Body of pancreas (tissue), 4 donors: ENCODE measurements at regions not wholly inside any gene's neighbourhood (a gene's known extent, or its start where the extent isn't known, plus 50 kb on each side); places are given as distances from the start of the nearest gene placed in this dataset.

Experiments used
- ATAC-seq: fragments of 150-250 bp; one replicate; pipeline ENCODE4 v1.9.1; 2016
- DNase-seq, 4 donors: peaks; one replicate each; pipeline ENCODE4 v3.0.0-alpha.2; 2019
- H3K27ac ChIP-seq, 4 donors: fragments of 200-600 bp; sonication (generic); 1 replicate in 3 of 4; 2 replicates in 1 of 4; pipeline versions ENCODE4 v1.5.1 to v1.6.1; 2016 to 2019; ENCODE audit warnings: mild to moderate bottlenecking in 1 of 4, mixed read lengths in 1 of 4, moderate library complexity in 1 of 4
- H3K27me3 ChIP-seq, 2 donors: fragments of 200-600 bp; sonication (generic); one replicate each; pipeline ENCODE4 v1.6.0; 2016; ENCODE audit warnings: mild to moderate bottlenecking in 1 of 2
- H3K36me3 ChIP-seq, 2 donors: fragments of 200-600 bp; sonication (generic); replicated peaks in 1 of 2; 2 replicates each; pipeline ENCODE4 v1.5.1; 2016; ENCODE audit warnings: low read depth in 2 of 2; ENCODE audit not compliant: insufficient read depth in 1 of 2
- H3K4me1 ChIP-seq: fragments of 200-600 bp; sonication (generic); one replicate; pipeline ENCODE4 v1.6.0; 2016
- H3K4me3 ChIP-seq, 2 donors: fragments of 200-600 bp; sonication (generic); 1 replicate in 1 of 2; 2 replicates in 1 of 2; pipeline ENCODE4 v1.5.1; 2016 to 2019
- H3K9me3 ChIP-seq, 3 donors: fragments of 200-600 bp; sonication (generic); 1 replicate in 2 of 3; 2 replicates in 1 of 3; pipeline ENCODE4 v1.5.1; 2016
- CTCF ChIP-seq, 7 experiments: fragments of 450-650 bp in 4 of 7; fragments of 200-600 bp in 3 of 7; sonication (generic) in 3 of 7; IDR thresholded peaks; one replicate each; pipeline ENCODE4 v1.5.1; 2016 to 2019; ENCODE audit warnings: antibody characterized with exemption in 7 of 7
- POLR2A ChIP-seq, 3 donors: fragments of 450-650 bp; IDR thresholded peaks; one replicate each; pipeline ENCODE4 v1.6.1; 2016; ENCODE audit warnings: antibody characterized with exemption in 3 of 3, mild to moderate bottlenecking in 2 of 3
- WGBS, 2 donors: methylation state at CpG; one replicate each; pipeline ENCODE4 v1.1.5; 2017; 5-methylcytosine and 5-hydroxymethylcytosine counted together
- intact Hi-C: fragments of 100-400 bp; cut with DNase I; formaldehyde crosslinking; loops from one replicate; pipeline ENCODE4 v1.15.1; 2023

GRCh38 chr2:7884338-7884737 lies 797.5 kb upstream of the ID2 start:
- DNase-seq (no peak), ATAC-seq (no peak)
- Histone ChIP-seq H3K27ac (no peak overlapping the region), H3K36me3 (no peaks in the 10 kb centered on the region), H3K4me3 (no peak overlapping the region), H3K9me3 (no peaks in the 10 kb centered on the region), H3K27me3 (no peaks in the 10 kb centered on the region), H3K4me1 (peaks cover 7% of the 10 kb centered on the region)
- TF ChIP-seq CTCF (IDR thresholded peaks at IDR 0.05) (no peak), POLR2A (IDR thresholded peaks at IDR 0.05) (no peak)
- intact Hi-C loops = no loop called here
- 76 to 78% methylated on average over 4 of the region's 4 CpGs for WGBS, 2 donors

- H3K9me3 ChIP-seq = no peaks in the 10 kb centered on the region
- intact Hi-C loops = no loop called here
These were observed 795.2 kb upstream of the ID2 start for GRCh38 chr2:7886666-7887065.

GRCh38 chr2:7887441-7887840 lies 794.4 kb upstream of the ID2 start:
- intact Hi-C loops = no loop called here
- TF ChIP-seq POLR2A (IDR thresholded peaks at IDR 0.05) (no peak), CTCF (IDR thresholded peaks at IDR 0.05) (no peak)
- H3K36me3 ChIP-seq = no peaks in the 10 kb centered on the region

More at GRCh38 chr2:7886666-7887065, 795.2 kb upstream of the ID2 start:
- 60 to 62% methylated on average over 2 of the region's 2 CpGs for whole genome bisulfite sequencing, 2 donors
- DNase-seq (no peak), ATAC-seq (no peak)
- Histone ChIP-seq H3K4me3 (no peak overlapping the region), H3K27me3 (no peaks in the 10 kb centered on the region), H3K4me1 (no peaks in the 10 kb centered on the region), H3K36me3 (no peaks in the 10 kb centered on the region), H3K27ac (no peak overlapping the region)
- TF ChIP-seq POLR2A (IDR thresholded peaks at IDR 0.05) = no peak
- TF ChIP-seq CTCF (IDR thresholded peaks at IDR 0.05) = no peak

GRCh38 chr2:7888876-7889275 lies 793.0 kb upstream of the ID2 start:
- intact Hi-C loops = no loop called here
- DNase-seq (no peak), ATAC-seq (no peak)
- H3K9me3 ChIP-seq = no peaks in the 10 kb centered on the region
- 65 to 76% methylated on average over 4 of the region's 4 CpGs for WGBS, 2 donors
- H3K36me3 ChIP-seq = no peaks in the 10 kb centered on the region
- H3K4me3 ChIP-seq = no peak overlapping the region
- no peak overlapping the region for H3K27ac ChIP-seq
- H3K4me1 ChIP-seq = no peaks in the 10 kb centered on the region
- H3K27me3 ChIP-seq = no peaks in the 10 kb centered on the region
- TF ChIP-seq POLR2A (IDR thresholded peaks at IDR 0.05) (no peak), CTCF (IDR thresholded peaks at IDR 0.05) (no peak)

More at GRCh38 chr2:7887441-7887840, 794.4 kb upstream of the ID2 start:
- Histone ChIP-seq H3K27ac (no peak overlapping the region), H3K9me3 (no peaks in the 10 kb centered on the region), H3K4me1 (no peaks in the 10 kb centered on the region), H3K4me3 (no peak overlapping the region), H3K27me3 (no peaks in the 10 kb centered on the region)
- DNase-seq (no peak), ATAC-seq (no peak)
- WGBS, 2 donors = 89% methylated on average over 7 of the region's 7 CpGs

GRCh38 chr2:7891312-7891711 lies 790.5 kb upstream of the ID2 start:
- no peak for ATAC-seq
- WGBS, 2 donors = 94 to 95% methylated on average over 2 of the region's 2 CpGs
- intact Hi-C loops = no loop called here
- no peak for DNase-seq
- H3K4me3 ChIP-seq = no peak overlapping the region
- no peak overlapping the region for H3K27ac ChIP-seq
- H3K9me3 ChIP-seq = no peaks in the 10 kb centered on the region
- H3K36me3 ChIP-seq = no peaks in the 10 kb centered on the region
- H3K4me1 ChIP-seq = no peaks in the 10 kb centered on the region
- TF ChIP-seq POLR2A (IDR thresholded peaks at IDR 0.05) = no peak
- no peak for TF ChIP-seq CTCF (IDR thresholded peaks at IDR 0.05)
- no peaks in the 10 kb centered on the region for H3K27me3 ChIP-seq
